ENCODE measurements at regions not wholly inside any gene's neighbourhood (a gene's known extent, or its start where the extent isn't known, plus 50 kb on each side); places are given as distances from the start of the nearest gene placed in this dataset.
"Not testable (repeated sequence)": the region's sequence is repeated elsewhere in the genome, so short reads cannot be mapped to it uniquely, and the experiment has no call there.

DNA sequence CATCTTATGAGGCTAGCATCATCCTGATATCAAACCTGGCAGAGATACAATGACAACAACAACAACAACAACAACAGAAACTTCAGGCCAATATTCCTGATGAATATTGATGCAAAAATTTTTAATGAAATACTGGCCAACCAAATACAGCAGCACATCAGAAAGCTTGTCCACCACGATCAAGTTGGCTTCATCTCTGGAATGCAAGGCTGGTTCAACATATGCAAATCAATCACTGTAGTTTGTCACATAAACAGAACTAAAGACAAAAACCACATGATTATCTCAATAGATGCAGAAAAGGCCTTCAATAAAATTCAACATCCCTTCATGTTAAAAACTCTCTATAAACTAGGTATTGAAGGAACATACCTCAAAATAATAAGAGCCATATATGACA, 397.3 kb downstream of the RAP2B start:
- TF ChIP-seq YY1 (IDR thresholded peaks at IDR 0.05; ENCODE audit: insufficient read depth, insufficient read length); SUZ12 (IDR thresholded peaks at IDR 0.05; ENCODE audit: extremely low read depth, insufficient read depth, insufficient read length); ZNF274 (IDR thresholded peaks at IDR 0.05; ENCODE audit: low read depth, low read length): not testable (repeated sequence)

Measured in NT2/D1 (cell line).